HK-2 (cell line): ENCODE measurements at regions not wholly inside any gene's neighbourhood (a gene's known extent, or its start where the extent isn't known, plus 50 kb on each side); places are given as distances from the start of the nearest gene placed in this dataset.

ENCODE experiments used
- DNase-seq: peaks from one replicate; pipeline ENCODE4 v3.0.0-alpha.2; 2018; ENCODE audit not compliant: unreplicated experiment

DNA sequence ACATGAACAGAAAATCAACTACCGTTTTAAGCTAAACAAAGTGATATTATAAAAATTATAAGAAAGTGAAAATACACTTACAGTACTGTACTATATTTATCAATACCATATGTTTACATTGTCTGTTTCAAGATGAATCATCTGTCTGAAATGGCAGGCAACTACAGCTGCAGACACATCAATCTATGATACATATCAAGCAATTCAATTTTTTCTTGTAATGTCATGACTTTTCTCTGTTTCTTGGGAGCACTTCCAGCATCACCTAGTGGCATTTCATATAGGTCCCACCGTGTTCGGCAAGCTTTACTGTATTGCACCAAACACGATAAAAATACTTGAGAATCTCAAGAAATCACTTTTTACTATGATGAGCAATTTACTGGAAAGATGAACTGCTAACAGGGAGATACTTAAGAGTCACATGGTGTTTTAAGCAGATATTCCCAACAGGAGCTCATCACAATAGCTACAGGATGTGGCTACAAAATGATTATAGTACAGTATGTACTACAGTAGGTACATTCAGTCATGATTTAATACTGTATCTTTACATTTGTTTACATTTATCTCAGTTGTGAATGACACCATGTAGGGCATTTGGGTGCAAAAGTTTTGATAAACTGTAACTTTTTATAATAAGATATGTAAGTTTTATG lies 207.4 kb downstream of the ADAM29 start:
- DNase-seq: no peak

DNA sequence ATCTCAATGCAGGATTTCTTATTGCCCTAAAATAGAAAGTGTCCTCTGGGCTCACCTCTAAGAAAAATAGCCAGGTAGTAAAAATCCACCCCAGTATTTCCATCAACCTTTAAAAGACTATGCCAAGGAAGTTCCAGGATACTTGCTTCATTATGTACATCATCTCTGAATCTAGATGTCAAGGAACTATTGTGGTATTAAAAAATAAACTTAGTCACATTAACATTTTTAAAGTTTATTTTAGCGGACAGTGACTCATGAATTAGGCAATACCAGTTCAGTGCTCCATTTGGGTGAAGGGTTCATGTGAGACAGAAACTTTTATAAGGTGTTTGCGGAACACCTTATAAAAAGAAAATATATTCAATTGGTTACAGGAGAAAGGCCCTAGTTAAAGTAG lies 209.2 kb downstream of the ADAM29 start:
- DNase-seq: no peak

DNA sequence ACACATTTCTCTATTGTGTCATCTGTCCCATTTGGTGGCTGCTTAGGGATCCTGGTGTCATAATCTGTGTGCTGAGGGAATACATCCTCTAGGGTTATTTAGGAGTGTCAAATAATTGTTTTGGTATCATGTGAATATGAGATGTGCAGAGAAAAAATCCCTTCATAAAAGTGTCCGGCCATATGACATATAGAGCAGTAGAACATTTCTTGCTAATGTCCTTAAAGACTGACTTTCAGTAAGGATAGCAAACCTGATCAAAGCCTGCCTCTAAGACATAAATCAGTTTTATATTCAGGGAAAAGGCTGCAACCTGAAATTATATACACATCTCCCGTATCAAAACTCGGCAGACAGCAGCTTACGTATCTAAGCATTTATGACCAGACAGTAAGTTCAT lies 211.6 kb downstream of the ADAM29 start:
- no peak for DNase-seq

DNA sequence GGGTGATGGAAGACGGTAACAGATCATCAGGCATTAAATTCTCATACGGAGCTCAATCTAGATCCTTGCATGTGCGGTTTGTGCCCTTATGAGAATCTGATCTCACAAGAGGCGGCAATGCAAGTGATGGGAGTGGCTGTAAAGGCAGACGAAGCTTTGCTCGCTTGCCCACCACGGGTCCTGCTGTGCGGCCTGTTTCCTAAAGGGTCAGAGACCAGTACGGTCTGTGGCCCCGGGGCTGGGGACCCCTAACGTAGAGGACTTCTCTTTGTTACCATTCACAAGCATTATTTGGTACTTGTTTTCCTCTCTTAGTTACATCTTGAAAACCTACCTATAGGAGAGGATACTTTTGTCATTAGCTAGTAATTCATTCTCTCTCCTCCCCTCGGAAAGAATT lies 221.0 kb downstream of the ADAM29 start:
- no peak for DNase-seq

DNA sequence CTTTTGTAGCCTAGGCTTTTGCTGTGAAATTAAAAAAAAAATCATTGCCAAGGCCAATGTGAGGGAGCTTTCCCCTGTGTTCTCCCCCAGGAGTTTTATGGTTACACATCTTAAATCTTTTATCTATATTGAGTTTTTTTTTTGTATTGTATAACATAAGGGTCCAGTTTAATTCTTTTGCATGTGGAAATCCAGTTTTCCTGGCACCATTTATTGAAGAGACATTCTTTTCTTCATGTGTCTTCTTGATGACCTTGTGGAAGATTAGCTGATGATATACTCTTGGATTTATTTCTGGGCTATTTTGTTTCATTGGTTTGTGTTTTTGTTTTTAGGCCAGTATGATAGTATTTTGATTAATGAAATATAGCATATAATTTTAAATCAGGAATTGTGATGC lies 225.0 kb downstream of the ADAM29 start:
- DNase-seq: no peak

DNA sequence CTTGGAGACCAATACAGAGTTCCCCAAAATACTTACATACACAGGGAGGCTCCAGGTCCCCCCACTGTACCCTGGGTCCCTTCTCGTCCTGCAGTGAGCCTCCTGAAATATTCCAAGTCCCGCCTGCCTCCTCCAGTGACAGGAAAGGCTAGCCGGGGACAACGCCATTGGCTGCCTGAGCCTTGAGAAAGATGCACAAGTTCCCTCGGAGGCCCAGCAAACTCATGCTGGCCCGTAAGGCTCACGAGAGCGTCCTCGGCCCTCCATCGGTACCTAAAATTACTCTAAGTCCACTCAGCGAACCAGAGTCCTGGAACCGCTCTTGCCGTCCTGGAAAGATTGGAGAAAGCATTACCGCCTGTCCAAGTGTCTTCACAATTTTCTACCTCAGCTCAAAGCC lies 228.6 kb downstream of the ADAM29 start:
- DNase-seq: no peak

DNA sequence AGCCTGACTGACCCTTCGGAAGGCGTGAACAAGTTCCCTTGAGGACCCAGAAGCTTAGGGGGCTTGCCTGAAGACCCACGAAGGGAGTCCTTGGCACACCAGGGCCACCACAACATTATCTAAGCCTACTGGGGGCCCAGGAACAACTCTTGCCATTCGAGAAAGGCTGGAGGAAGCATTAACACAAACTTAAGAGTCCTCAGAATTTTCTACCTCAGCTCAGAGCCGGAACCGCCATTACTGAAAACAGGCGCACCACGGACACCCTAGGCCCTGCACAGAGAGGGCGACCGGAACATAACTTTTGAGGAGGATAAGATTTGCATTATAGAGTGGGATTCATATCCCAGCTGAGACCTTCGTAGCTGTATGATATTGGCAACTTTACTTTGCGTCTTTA lies 229.1 kb downstream of the ADAM29 start:
- no peak for DNase-seq

DNA sequence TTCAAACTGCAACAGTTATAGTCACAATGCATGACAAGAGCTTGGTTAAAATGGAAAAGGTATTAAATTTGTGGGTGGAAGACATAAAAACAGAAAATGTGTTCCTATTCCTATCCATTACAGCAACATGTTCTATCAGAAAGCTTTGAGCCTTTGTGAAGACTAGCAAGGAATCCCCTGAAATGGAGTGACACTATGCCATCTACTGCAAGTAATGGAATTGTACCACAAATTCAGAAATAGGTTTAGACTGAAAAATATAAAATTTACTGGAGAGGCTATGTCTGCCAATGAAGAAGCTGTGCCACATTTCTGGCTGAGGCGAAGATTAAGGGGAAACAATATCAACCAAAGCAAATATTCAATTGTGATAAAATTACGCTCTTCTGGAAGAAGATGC lies 247.9 kb downstream of the ADAM29 start:
- DNase-seq: no peak

DNA sequence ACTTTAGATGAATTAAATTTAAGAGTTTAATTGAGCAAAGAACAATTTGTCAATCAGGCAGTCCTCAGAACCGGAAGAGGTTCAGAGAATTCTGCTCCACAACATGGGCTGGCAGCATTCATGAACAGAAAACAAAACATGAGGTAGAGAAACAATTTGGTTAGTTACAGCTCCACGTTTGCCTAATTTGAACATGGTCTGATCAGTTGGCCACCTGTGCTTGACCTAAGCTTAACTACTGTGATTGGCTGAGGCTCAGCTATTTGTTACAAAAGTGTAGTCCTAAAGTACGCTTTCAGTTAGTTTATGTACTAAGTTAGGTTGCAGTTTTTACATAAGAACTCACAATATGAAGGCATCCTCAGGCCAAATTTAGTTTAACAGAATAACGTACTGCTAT lies 258.6 kb downstream of the ADAM29 start:
- no peak for DNase-seq

DNA sequence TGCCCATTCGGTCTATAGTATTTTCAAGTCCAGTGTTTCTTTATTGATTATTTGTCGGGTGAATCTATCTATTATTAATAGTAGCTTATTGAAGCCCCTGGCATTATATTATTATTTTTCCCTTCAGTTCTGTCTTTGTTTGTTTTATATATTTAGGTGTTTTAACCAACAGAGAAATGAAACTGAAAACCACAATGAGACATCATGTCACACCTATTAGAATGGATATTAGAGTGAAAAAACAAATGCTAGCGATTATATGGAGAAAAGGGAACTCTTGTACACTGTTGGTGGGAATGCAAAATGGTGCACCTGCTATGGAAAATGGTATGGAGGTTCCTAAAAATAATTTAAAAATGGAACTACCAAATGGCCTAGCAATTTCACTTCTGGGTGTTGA lies 272.5 kb downstream of the ADAM29 start:
- DNase-seq: no peak

DNA sequence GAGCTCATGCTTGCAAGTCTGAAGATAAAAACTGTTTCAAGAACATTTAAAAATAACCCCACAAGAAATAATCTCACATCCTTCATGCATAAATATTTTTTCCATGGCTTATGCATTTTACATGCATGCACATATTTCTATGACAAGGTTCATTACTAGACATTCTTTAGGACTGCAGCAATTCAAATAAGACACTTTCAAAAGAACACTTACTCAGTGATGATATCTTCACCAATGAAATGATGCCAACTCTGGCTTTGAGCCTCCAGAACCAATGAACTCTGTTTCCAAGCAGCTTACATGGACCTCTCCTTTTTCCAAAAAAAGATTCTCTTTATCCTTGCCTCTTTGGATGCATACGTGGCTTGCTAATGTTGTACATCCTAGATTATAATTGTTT lies 279.9 kb downstream of the ADAM29 start:
- DNase-seq: no peak

DNA sequence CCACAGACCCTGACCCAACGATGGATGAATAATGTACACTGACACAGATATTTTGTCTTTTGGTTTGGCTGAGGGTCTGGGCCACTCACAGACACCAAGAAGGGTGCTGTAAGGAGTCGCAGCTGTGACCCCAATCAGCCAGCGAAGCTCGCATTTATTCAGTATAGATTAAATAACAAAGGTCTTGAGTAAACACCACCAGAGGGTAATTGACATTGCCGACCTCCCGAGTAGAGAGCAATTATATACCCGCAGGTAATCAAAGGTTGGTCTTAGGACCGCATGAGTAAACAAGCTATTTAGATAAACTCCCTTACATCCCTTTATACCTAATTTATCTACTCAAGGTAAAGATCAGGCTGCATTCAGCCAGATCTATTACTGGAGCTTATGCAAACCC lies 297.1 kb downstream of the ADAM29 start:
- DNase-seq: no peak

DNA sequence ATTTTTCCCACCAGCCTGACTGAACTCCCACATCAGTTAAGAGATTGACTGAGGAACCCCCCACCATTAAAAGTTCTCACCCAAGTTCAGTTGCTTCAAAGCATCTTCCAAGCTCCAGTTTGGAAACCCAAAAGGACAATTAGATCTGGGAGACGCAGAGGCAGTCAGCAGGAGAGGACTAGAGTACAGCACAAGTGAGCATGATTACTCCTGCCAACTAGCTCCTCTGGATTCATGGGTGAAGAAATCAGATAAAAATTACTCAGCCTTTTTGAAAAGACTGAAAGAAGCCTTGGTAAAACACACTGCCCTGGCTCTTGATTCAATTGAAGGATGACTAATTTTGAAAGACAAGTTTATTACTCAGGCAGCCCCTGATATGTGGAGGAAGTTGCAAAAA lies 297.5 kb downstream of the ADAM29 start:
- no peak for DNase-seq

DNA sequence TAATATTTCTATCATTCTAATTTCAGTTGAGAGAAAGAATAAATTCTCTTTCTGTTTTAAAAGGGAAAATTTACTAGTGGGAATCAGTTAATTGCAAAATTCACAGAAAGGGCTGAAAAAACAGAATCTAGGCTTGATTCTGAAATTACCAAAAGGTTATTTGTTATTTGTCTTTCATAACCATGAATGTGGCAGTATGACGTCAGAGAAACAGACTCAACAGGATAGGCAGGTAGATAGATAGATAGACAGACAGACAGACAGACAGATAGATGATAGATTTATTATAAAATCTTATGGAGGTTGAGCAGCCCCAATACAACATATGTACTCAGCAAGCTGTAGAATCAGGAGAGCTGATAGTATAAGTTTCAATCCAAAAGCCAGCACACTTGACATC lies 311.0 kb downstream of the ADAM29 start:
- DNase-seq: no peak

DNA sequence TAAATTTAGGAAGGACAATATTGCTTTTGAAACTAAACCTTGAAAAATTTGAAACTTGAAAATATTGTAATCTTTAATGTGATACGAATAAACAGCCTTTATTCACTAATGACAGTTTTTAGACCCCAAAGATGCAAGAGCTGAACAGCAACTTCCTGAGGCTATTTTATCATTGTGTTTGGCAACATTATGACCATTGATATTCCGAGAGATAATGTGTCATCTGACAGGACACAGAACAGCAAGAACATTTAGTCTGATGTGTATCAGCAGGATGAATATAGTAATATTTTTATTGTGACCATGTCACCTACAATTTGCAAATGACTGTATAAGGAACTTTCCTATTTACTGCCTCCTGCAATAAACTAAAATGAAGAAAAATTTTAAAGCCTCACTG lies 316.0 kb downstream of the ADAM29 start:
- DNase-seq: no peak

DNA sequence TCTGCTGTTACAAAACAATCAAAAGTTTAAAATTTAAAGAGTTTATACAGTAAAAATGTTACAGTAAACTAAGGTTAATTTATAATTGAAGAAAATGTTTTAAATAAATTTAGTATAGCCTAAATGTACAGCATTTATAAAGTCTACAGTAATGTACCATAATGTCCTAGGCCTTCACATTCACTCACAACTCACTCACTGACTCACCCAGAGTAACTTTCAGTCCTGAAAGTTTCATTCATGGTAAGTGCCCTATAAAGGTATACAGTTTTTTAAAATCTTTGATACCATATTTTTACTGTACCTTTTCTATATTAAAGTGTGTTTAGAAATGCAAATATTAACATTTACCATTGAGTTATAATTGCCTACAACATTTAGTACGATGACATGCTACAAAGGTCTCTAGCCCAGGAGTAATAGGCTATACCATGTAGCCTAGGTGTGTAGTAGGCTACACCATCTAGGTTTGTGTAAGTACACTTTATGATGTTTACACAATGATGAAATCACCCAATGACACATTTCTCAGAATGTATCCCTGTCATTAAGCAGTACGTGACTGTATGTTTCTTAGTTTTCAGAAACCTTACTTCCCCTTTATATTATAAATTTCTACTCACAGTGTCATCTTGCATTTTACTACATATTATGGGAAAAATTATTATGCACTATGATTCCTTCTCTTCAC lies 320.8 kb downstream of the ADAM29 start:
- no peak for DNase-seq

DNA sequence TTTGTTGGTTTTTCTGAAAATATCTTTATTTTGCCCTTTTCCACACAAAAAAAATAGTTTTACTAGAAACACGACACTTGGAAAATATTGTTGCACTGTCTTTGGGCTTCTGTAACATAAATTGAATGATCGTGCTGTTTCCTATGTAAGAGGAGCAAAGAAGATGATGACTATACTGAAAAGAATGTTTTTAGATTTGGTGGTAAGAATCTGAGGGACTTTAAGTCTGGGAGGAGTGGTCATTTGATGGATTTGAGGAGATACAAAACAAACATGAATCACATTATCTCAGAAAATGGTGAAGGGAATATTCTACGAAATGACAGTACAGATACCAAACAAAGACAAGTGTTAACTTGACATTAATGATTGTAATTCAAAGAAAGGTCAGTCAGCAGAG lies 328.8 kb downstream of the ADAM29 start:
- DNase-seq: no peak

DNA sequence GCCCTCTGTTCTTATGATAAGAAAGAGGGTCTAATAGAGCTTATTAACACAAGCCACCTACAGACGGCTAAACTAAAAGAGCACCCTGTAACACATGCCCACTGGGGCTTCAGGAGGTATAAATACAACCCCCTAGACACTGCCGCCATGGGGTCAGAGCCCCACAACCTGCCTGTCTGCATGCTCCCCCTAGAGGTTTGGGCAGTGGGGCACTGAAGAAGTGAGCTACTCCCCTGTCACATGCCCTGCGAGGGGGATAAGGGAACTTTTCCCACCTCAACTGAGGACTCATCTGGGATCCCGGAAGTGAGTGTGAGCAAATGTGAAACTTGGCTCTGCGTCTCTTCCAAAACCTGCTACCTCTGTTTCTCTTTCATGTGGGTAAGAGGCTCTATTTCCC lies 334.5 kb downstream of the ADAM29 start:
- no peak for DNase-seq

DNA sequence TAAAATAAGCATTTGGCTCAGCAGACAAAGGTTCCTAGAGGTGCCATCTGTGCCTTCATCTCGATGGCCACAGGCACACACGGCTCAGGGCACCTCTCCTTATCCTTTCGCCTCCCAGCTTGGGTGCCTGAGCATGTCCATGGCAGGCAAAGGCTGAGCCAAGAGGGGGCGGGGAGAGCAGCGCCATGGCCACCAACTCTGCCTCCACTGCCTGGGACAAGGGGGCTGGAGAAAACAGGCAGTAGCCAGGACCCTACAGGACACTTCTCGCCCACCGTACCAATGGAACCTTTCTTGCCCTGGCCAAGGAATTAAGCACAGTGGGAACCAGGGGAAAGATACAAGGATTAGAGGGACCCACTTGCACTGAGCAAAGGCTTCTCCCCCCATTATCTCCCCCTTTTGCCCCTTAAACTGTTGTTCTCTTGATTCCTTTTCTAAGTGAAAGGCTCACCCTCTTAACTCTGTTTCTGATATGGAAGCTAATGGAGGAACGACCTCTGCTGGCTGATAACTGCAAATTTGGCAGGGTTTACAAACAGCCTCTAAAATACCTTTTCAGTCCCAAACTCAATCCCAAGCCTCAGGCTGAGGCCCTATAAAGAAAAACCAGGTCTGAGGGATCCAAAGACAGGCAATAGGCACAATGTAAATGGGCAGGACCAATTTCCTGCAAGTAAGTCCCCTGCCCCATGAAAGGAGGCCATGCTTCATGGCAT lies 335.2 kb downstream of the ADAM29 start:
- DNase-seq: no peak

DNA sequence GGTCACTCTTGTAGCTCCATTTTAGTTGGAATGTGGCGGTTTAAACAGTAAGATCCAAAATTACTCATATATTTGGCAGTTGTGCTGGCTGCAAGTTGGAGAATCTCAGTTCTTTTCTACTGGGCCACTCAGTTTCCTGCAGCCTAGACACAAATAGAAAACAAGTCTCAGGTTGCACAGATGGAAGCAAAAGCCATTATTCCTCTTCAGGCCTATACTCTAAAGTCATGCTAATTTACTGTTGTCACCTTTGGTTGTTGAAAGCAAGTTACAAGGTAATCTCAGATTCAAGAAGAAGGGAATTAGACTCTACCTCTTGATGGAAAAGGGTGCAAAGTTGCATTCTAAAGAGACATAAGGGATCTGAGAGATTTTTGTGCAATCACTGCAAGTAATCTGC lies 345.4 kb downstream of the ADAM29 start:
- DNase-seq: no peak

DNA sequence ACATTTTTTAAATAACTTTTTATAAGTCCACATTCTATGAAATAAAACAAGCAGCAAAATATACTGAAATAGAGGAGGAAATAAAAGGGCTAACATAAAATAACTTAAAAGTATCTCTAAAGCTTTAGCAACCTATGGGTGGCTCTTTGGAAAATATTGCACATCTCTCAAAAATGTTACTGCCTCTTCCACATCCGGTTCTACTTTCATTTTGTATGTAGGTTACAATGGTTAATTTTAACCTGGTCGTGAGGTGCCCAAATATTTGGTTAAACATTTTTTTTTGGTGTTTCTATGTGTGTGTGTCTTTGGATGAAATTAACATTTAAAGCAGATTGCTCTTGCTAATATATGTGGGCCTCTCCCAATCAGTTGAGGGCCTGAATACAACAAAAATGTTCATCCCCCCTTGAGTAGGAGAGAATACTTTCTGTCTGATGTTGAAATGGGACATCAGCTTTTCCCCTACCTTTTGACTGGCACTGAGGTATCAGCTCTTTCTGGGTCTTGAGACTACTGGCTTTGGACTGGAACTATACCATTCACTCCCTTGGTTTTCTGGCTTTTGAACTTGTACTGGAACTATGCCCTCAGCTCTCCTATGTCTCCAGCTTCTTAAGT lies 353.0 kb downstream of the ADAM29 start:
- no peak for DNase-seq

DNA sequence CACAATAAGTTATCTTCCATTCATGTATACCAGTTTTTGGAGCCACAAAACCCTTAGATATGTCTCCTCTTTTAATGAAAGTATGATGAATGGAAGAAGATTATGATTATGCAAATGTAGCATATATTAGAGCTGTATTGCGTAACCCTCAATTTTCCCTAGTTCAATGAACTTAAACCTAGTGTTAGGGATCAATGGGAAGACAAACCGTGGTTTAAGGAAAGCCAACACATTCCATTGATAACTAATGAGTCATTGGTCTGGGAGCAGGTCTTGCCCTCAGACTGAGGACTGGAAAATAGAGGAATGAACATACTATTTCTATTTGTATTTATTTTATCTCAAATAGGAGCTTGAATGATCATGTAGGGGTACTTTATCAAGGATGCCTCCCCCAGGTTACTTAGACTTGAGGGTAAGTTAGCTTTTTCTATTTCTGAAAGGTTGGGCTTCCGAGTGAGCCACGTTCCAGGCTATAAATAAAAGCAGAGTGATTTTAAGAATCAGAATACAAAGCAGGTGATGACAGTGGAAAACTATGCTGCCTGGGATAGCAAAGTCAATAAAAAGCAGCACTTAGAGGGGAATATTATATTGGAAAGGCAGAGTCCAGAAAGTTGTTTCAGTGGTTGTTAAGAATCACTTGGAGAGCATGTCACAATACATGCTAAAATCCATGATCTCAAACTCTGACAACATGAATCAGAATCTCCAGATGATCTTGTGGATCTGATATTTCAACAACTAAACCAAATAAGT lies 356.0 kb downstream of the ADAM29 start:
- no peak for DNase-seq
